ENCODE measurements at regions not wholly inside any gene's neighbourhood (a gene's known extent, or its start where the extent isn't known, plus 50 kb on each side); places are given as distances from the start of the nearest gene placed in this dataset.
"Not testable (repeated sequence)": the region's sequence is repeated elsewhere in the genome, so short reads cannot be mapped to it uniquely, and the experiment has no call there.

DNA sequence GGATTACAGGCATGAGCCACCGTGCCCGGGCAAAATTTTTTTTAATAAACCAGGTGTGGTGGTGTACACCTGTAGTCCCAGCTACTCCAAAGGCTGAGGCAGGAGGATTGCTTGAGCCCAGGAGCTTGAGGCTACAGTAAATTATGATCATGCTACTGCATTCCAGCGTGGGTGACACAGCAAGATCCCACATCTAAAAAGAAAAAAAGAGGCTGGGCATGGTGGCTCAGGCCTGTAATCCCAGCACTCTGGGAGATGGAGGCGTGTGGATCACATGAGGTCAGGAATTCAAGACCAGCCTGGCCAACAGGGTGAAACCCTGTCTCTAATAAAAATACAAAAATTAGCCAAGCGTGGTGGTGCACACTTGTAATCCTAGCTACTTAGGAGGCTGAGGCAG is 125.6 kb downstream of the ZNF281 start:
- not testable (repeated sequence) for H3K27ac Mint-ChIP-seq; H3K36me3 Mint-ChIP-seq (ENCODE audit: low read depth); H3K4me1 Mint-ChIP-seq (ENCODE audit: low read depth); H3K9me3 Mint-ChIP-seq; DNase-seq (ENCODE audit: low spot score); H3K27me3 Mint-ChIP-seq (ENCODE audit: low read depth); H3K4me3 Mint-ChIP-seq

DNA sequence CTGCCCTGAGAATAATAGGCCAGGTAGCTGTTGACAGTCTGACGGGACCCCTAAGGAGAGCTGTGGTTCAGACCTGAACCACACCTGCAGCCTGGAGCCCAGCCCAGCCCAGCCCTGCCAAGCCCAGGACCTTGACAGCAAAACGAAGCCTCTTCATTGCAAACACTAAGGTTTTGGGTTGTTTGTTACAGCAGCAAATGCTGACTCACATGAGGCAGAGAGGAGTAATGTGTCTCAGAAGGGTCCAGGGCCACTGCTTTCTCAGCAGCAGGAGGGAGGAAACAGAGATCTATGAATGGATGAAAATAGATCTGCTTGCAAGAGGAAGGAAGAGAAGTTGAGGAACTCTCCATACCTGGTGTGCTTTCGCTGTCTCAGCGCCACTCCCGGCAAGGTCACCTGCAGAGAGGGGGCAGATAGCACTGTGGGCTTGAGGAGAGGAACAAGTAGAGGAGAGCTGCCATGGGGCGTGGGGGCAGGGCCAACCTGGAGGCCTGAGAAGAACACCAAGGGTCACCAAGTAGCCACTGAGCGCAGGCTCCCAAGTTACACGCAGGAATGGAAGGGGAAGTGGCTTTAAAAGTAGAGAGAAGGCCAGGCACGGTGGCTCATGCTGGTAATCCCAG is 127.2 kb downstream of the ZNF281 start:
- Mint-ChIP-seq H3K36me3 (ENCODE audit: low read depth) (no peaks in the 10 kb centered on the region), H3K4me3 (no peak overlapping the region), H3K27me3 (ENCODE audit: low read depth) (peaks cover 8% of the 10 kb centered on the region), H3K9me3 (no peaks in the 10 kb centered on the region), H3K27ac (no peak overlapping the region), H3K4me1 (ENCODE audit: low read depth) (no peaks in the 10 kb centered on the region)
- DNase-seq (ENCODE audit: low spot score) = no peak

DNA sequence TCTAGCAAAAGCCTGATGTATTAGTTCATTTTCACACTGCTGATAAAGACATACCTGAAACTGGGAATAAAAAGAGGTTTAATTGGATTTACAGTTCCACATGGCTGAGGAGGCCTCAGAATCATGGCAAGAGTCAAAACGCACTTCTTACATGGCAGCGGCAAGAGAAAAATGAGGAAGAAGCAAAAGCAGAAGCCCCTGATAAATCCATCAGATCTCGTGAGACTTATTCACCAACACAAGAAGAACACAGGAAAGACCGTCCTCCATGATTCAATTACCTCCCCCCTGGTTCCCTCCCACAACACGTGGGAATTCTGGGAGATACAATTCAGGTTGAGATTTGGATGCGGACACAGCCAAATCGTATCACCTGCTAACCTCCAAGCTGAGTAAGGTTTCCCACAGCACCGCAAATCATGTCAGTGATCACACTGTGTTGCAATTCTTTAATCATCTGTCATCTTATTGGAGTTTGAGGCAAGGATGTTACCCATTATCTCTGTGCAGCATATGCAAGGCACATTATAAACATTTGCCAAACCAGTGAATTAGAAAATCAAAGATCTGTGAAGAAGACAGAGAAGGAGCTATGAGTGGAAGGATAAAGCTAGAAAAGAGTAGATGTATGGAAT is 128.5 kb downstream of the ZNF281 start:
- Mint-ChIP-seq H3K4me1 (ENCODE audit: low read depth) (no peaks in the 10 kb centered on the region), H3K36me3 (ENCODE audit: low read depth) (no peaks in the 10 kb centered on the region), H3K9me3 (no peaks in the 10 kb centered on the region), H3K27me3 (ENCODE audit: low read depth) (peaks cover 6% of the 10 kb centered on the region), H3K4me3 (no peak overlapping the region), H3K27ac (no peak overlapping the region)
- no peak for DNase-seq (ENCODE audit: low spot score)

DNA sequence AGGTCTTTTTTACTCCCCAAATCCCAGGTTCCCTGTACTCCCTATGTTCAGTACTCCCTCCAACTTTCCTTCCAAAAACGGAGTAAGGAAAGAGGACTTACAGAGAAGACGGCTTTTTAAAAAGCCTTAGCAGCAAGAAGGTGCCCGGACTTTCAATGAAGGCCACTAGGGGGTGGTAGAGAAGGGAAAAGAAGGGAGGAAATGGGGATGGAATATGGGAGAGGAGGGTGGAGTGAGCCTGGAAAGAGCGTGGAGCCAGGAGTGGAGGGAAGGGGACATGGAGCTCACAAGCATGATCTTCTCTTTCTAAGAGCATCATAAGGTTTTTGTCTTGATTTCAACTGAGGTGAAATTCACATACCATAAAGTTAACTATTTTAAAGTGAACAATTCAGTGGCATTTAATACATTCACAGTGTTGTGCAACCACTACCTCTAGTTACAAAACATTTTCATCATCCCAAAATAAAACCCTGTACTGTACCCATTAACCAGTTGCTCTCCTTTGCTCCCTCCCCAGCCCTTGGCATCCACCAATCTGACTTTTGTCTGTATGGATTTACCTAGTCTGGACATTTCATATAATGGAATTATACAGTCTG is 129.9 kb downstream of the ZNF281 start:
- H3K27me3 Mint-ChIP-seq (ENCODE audit: low read depth) = peaks cover 2% of the 10 kb centered on the region
- H3K36me3 Mint-ChIP-seq (ENCODE audit: low read depth) = no peaks in the 10 kb centered on the region
- H3K9me3 Mint-ChIP-seq = no peaks in the 10 kb centered on the region
- H3K27ac Mint-ChIP-seq = no peak overlapping the region
- DNase-seq (ENCODE audit: low spot score) = no peak
- H3K4me3 Mint-ChIP-seq = no peak overlapping the region
- no peaks in the 10 kb centered on the region for H3K4me1 Mint-ChIP-seq (ENCODE audit: low read depth)

DNA sequence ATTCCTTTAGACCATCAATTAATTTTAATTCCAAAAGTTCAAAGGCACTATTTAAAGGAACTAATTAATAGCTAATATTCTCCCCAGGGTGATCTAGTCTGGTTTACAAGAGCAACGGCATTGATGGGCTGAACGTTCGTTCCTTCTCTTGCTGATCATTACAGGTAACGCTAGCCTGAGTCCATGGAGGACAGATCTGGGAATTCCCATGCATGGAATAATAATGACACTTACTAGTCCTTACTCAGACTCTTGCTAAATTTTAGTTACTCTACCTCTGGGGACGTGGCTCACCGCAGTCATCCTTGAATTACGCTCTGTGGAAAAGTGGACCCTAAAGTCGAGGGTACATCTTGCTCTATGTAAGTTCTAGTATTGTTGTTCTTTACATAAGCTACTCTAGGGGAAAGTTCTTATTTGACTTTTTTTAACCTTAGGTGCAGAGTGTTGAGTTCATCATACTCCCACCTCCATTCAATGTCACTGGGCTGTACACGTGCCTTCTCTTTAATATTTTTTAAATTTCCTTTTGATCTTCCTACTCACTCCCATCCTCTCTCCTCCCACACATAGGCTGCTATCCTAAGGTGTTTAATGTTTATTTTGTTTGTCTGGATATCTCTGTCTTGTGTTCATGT is 133.9 kb downstream of the ZNF281 start:
- DNase-seq (ENCODE audit: low spot score) = no peak
- Mint-ChIP-seq H3K27ac (no peak overlapping the region), H3K4me3 (no peak overlapping the region), H3K4me1 (ENCODE audit: low read depth) (no peaks in the 10 kb centered on the region), H3K27me3 (ENCODE audit: low read depth) (peaks cover 5% of the 10 kb centered on the region), H3K36me3 (ENCODE audit: low read depth) (no peaks in the 10 kb centered on the region), H3K9me3 (no peaks in the 10 kb centered on the region)

DNA sequence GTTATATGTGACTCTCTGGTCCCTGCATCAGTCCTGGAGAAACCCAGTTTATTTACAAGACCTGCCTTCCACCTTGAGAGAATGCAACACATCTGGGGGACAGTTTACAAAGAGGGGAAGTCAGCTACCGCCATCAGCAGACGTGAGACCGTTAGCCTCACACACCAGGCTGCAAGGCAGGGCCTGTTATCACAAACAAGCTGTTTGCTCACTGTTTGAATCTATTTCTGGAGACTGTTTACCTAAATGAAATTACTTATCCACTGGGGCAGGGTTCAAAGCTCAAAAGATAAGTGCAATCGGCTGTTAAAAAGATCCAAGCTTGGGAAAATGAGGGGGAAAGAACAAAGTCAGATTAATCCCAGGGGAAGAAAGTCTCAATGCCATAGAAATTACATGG is 134.4 kb downstream of the ZNF281 start:
- H3K27me3 Mint-ChIP-seq (ENCODE audit: low read depth) = peaks cover 5% of the 10 kb centered on the region
- no peaks in the 10 kb centered on the region for H3K4me1 Mint-ChIP-seq (ENCODE audit: low read depth)
- H3K4me3 Mint-ChIP-seq = no peak overlapping the region
- H3K9me3 Mint-ChIP-seq = no peaks in the 10 kb centered on the region
- H3K36me3 Mint-ChIP-seq (ENCODE audit: low read depth) = no peaks in the 10 kb centered on the region
- no peak overlapping the region for H3K27ac Mint-ChIP-seq
- no peak for DNase-seq (ENCODE audit: low spot score)

DNA sequence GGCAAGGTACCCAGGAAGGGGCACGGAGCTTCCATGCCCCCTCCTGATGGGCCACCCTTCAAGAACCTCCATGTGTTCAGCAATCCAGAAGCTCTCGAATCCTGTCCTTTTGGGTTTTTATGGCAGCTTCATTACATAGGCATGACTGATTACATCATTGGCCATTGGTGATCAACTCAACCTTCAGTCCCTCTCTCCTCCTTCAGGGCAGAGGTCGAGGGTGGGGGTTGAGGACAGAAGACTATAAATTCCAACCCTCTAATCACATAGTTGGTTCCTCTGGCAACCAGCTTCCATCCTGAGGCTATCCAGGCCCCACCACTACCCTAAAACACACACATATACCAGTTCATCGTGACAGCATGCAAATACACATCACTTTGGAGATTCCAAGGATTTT is 135.7 kb downstream of the ZNF281 start:
- H3K27ac Mint-ChIP-seq = no peak overlapping the region
- H3K4me1 Mint-ChIP-seq (ENCODE audit: low read depth) = no peaks in the 10 kb centered on the region
- H3K27me3 Mint-ChIP-seq (ENCODE audit: low read depth) = peaks cover 3% of the 10 kb centered on the region
- H3K4me3 Mint-ChIP-seq = no peak overlapping the region
- no peaks in the 10 kb centered on the region for H3K36me3 Mint-ChIP-seq (ENCODE audit: low read depth)
- no peaks in the 10 kb centered on the region for H3K9me3 Mint-ChIP-seq
- no peak for DNase-seq (ENCODE audit: low spot score)

DNA sequence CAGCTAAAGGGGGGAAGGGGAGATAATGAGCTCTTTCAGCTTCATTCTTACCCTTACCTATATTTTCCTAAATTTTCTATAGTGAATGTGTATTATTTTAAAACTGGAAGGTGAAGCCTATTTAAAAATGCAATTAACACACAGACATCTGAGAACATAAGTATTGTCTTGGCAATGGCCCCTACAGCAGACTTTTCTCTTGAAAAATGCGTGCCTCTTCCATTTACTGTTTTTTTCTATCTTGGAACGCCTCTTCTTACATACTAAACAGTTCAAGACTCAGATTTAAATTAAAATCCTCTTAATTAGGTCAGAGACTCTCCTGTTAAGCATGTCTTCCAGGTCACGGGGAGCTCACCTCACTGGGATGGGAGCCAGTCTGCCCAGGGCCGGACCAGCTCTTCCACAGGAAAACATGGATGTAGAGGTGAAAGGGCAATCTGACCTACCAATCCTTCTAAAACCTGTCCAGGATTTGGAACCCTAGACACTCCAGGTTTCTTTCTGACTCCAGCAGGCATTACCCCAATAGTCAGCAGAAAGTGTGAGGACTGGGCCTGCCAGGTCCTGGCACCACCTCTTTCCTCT is 137.3 kb downstream of the ZNF281 start:
- no peak overlapping the region for H3K4me3 Mint-ChIP-seq
- H3K27ac Mint-ChIP-seq = no peak overlapping the region
- H3K27me3 Mint-ChIP-seq (ENCODE audit: low read depth) = peaks cover 3% of the 10 kb centered on the region
- no peaks in the 10 kb centered on the region for H3K36me3 Mint-ChIP-seq (ENCODE audit: low read depth)
- no peaks in the 10 kb centered on the region for H3K4me1 Mint-ChIP-seq (ENCODE audit: low read depth)
- H3K9me3 Mint-ChIP-seq = no peaks in the 10 kb centered on the region
- DNase-seq (ENCODE audit: low spot score) = no peak

DNA sequence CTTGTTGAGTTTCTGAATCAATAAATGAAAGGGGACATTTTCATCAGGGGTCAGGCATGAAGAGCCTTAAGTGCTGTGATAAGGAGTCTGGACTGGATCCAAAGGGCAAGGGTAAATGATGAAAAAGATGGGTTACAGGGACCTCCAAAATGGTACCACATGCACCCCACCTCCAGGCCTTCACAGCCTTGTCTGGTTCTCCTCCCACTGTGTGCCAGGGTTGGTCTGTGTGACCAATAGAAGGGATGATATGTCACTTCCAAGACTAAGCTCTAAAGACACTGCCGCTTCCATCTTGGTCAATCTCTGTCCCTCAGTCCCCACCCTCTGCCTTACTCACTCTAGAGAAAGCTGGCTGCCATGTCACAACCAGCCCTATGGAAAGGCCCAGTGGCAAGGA is 140.6 kb downstream of the ZNF281 start:
- Mint-ChIP-seq H3K27me3 (ENCODE audit: low read depth) (peaks cover 7% of the 10 kb centered on the region), H3K36me3 (ENCODE audit: low read depth) (no peaks in the 10 kb centered on the region), H3K4me3 (no peak overlapping the region), H3K9me3 (no peaks in the 10 kb centered on the region), H3K4me1 (ENCODE audit: low read depth) (no peaks in the 10 kb centered on the region), H3K27ac (no peak overlapping the region)
- DNase-seq (ENCODE audit: low spot score) = no peak

DNA sequence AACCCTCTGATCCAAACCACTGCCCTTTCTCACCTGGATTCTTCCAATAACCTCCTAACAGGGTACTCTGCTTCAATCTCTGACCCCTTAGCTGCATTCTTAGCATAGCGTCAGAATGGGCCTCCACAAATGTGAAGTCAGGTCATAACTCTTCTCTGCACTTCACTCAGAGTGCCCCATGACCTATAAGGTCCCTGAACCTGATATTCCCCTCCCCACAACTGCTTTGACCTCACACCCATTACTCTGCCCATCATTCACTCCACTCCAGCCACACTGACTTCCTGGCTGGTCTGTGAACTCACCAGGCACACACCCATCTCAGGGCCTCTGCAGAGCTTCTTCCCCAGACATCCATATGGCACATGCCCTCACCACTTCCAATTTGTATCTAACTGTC is 141.9 kb downstream of the ZNF281 start:
- no peak overlapping the region for H3K4me3 Mint-ChIP-seq
- H3K36me3 Mint-ChIP-seq (ENCODE audit: low read depth) = no peaks in the 10 kb centered on the region
- H3K9me3 Mint-ChIP-seq = no peaks in the 10 kb centered on the region
- no peak overlapping the region for H3K27ac Mint-ChIP-seq
- no peaks in the 10 kb centered on the region for H3K4me1 Mint-ChIP-seq (ENCODE audit: low read depth)
- peaks cover 17% of the 10 kb centered on the region for H3K27me3 Mint-ChIP-seq (ENCODE audit: low read depth)
- DNase-seq (ENCODE audit: low spot score) = no peak

DNA sequence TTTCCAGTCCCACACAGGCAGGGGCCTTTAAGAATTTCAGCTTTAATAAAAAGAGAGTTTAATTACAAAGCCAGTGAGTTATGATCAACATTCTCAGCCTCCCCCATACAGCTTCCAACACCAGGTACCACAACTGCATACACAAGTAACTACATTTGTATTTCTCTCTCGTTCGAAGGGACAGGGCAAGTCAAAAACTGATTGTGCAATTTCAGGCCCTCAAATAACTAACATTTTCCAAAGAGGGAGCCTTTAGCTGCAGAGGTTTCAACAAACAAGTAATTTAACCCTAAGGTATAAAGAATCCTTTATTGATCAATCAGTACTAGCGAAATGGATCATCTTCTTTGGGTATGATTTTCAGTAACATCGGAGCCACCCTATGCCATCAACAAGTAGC is 142.4 kb downstream of the ZNF281 start:
- no peaks in the 10 kb centered on the region for H3K36me3 Mint-ChIP-seq (ENCODE audit: low read depth)
- H3K4me1 Mint-ChIP-seq (ENCODE audit: low read depth) = no peaks in the 10 kb centered on the region
- H3K27ac Mint-ChIP-seq = no peak overlapping the region
- no peaks in the 10 kb centered on the region for H3K9me3 Mint-ChIP-seq
- peaks cover 18% of the 10 kb centered on the region for H3K27me3 Mint-ChIP-seq (ENCODE audit: low read depth)
- no peak for DNase-seq (ENCODE audit: low spot score)
- no peak overlapping the region for H3K4me3 Mint-ChIP-seq

DNA sequence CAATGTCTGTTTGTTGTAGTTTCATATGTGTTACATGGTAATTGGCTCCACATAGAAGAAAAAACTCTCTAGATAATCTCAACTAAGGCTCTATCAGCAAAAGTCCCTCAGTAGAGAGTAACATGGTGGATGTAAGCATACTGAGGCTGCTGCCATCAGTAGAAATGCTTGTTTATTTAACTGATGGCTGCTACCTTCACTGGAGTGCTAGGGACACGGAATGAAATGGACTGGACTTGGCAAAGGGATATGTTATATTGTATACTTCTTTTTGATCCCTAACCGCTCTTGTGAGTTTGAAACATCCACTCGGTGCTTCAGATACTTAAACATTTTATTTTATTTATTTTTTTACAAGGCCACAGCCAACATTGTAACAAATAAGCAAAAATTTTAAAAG is 143.0 kb downstream of the ZNF281 start:
- H3K27ac Mint-ChIP-seq = no peak overlapping the region
- H3K27me3 Mint-ChIP-seq (ENCODE audit: low read depth) = peaks cover 18% of the 10 kb centered on the region
- no peak for DNase-seq (ENCODE audit: low spot score)
- H3K4me3 Mint-ChIP-seq = no peak overlapping the region
- no peaks in the 10 kb centered on the region for H3K9me3 Mint-ChIP-seq
- H3K36me3 Mint-ChIP-seq (ENCODE audit: low read depth) = no peaks in the 10 kb centered on the region
- H3K4me1 Mint-ChIP-seq (ENCODE audit: low read depth) = no peaks in the 10 kb centered on the region

DNA sequence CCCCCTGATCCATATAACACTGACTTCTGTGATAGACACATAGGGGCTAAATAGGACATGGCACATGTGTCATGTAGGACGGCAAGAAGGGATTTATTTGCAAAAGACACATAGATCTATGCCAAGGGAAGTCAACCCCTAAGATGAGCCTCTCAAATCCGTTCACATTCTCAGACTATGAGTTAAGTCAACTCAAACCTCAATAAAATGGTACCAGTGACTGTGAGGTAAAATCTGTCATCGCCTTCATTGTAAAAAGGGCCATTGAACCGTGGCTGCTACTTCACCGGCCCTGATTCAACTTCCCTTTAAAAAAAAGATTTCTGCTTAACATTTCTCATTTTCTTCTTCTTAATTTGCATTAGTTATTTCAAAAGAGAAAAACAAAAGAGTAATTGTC is 144.0 kb downstream of the ZNF281 start:
- H3K27me3 Mint-ChIP-seq (ENCODE audit: low read depth) = peaks cover 18% of the 10 kb centered on the region
- H3K27ac Mint-ChIP-seq = no peak overlapping the region
- no peaks in the 10 kb centered on the region for H3K9me3 Mint-ChIP-seq
- no peaks in the 10 kb centered on the region for H3K4me1 Mint-ChIP-seq (ENCODE audit: low read depth)
- DNase-seq (ENCODE audit: low spot score) = no peak
- H3K36me3 Mint-ChIP-seq (ENCODE audit: low read depth) = no peaks in the 10 kb centered on the region
- H3K4me3 Mint-ChIP-seq = no peak overlapping the region

DNA sequence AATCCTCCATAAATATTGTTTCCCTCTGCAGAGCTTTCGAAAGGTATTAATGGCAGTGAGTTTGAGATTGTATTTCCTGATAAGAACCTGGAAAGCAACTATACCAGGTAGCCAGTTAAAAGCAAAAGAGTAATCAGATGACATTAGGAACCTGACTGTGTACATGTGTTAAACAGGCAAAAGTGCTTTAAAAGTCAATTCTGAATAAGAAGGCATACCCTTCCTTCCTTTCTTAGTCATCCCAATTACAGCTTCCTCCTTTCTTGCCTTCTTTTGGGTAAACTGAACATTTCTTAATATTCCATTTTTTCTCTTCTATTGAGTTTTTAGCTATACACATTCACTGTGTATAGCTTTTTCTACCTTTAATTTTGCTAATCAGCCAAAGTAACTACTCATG is 144.7 kb downstream of the ZNF281 start:
- H3K27ac Mint-ChIP-seq = no peak overlapping the region
- no peaks in the 10 kb centered on the region for H3K4me1 Mint-ChIP-seq (ENCODE audit: low read depth)
- H3K27me3 Mint-ChIP-seq (ENCODE audit: low read depth) = peaks cover 18% of the 10 kb centered on the region
- H3K9me3 Mint-ChIP-seq = no peaks in the 10 kb centered on the region
- H3K4me3 Mint-ChIP-seq = no peak overlapping the region
- no peak for DNase-seq (ENCODE audit: low spot score)
- H3K36me3 Mint-ChIP-seq (ENCODE audit: low read depth) = no peaks in the 10 kb centered on the region

Measured in T-helper 2 cell treated with Interferon-gamma antibody and Interleukin-4, amounts not matched to agents 5 μg/mL and 100 μg/mL, for 36 hours (primary cell).